Memory B cell (primary cell): ENCODE measurements at regions not wholly inside any gene's neighbourhood (a gene's known extent, or its start where the extent isn't known, plus 50 kb on each side); places are given as distances from the start of the nearest gene placed in this dataset.
"Not testable (repeated sequence)": the region's sequence is repeated elsewhere in the genome, so short reads cannot be mapped to it uniquely, and the experiment has no call there.

Source experiments
- ATAC-seq: fragments of 150-1000 bp; cut with Tn5 transposase; 2 replicates; pipeline ENCODE4 v1.10.0; 2021; ENCODE audit warnings: low read depth, mild to moderate bottlenecking, moderate library complexity
- DNase-seq, 2 donors: peaks; one replicate each; pipeline ENCODE4 v3.0.0; 2022; ENCODE audit warnings: low spot score in 2 of 2
- H3K27ac Mint-ChIP-seq: one replicate; pipeline ENCODE4 v1.8.0; 2022; ENCODE audit warnings: mild to moderate bottlenecking, moderate library complexity, mixed read lengths
- H3K27me3 Mint-ChIP-seq: one replicate; pipeline ENCODE4 v1.8.0; 2022; ENCODE audit warnings: mixed read lengths
- H3K36me3 Mint-ChIP-seq: one replicate; pipeline ENCODE4 v1.8.0; 2022; ENCODE audit warnings: mild to moderate bottlenecking, mixed read lengths
- H3K4me1 Mint-ChIP-seq: one replicate; pipeline ENCODE4 v1.8.0; 2022; ENCODE audit warnings: mixed read lengths
- H3K4me3 Mint-ChIP-seq: one replicate; pipeline ENCODE4 v1.8.0; 2022; ENCODE audit warnings: mild to moderate bottlenecking, moderate library complexity, mixed read lengths
- H3K9me3 Mint-ChIP-seq: one replicate; pipeline ENCODE4 v1.8.0; 2022; ENCODE audit warnings: mixed read lengths

DNA sequence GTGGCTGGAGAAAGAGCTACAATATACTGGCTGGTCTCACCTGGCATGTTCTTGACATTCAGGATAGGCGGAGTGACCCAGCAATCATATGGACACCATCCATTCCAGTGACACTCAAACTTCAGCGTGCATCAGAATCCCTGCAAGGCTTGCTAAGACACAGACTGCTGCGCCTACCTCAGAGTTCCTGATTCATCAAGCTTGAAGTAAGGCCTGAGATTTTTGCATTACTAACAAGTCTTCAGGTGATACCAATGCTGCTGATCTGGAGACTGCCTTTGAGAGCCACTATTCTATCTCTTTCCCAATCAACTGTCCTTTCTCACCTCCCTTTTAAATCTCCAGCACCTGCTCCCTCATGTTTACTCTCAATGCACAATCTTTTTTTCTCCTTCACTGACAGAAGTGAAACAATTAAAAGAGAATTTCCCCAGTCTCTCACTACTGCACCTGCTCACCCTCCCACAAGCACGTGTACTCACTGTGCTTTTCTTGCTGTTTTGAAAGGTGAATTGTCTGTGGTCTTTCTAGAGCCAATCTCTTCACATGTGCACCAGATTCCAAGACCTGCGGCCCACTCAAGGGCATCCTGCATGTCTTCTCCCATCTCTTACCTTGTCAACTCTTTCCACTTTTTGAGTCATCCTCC is 519.2 kb downstream of the TTLL7 start:
- H3K27me3 Mint-ChIP-seq, DNase-seq, H3K36me3 Mint-ChIP-seq, H3K9me3 Mint-ChIP-seq: not testable (repeated sequence)
- peaks cover 13% of the 10 kb centered on the region for H3K4me1 Mint-ChIP-seq
- H3K4me3 Mint-ChIP-seq: peak overlapping the region; percentile 42
- peak; percentile 85 for ATAC-seq
- peak overlapping the region; percentile 83 for H3K27ac Mint-ChIP-seq

- not testable (repeated sequence) for H3K9me3 Mint-ChIP-seq, H3K4me3 Mint-ChIP-seq, H3K36me3 Mint-ChIP-seq, ATAC-seq, DNase-seq, H3K27ac Mint-ChIP-seq, H3K27me3 Mint-ChIP-seq
- peaks cover 13% of the 10 kb centered on the region for H3K4me1 Mint-ChIP-seq
Measured at GRCh38 chr1:83478127-83478526, 520.8 kb downstream of the TTLL7 start.

DNA sequence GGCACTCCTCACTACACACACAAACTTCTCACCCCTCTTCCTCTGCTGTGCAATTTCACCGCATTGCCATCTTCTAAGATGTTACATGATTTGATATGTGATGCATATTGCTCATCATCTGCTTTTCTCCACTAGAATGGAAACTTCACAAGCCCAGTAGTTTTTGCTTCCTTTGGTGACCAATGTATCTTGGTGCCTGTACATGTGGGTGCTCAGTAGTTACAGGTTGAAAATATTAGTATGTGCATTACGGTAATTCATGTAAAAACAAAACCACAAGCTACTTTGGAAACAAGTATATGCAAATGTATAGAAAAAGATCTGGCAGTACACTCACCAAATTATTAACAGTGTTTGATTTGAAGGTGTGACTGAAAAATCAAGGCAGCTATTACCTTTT is 522.4 kb downstream of the TTLL7 start:
- H3K9me3 Mint-ChIP-seq, H3K27ac Mint-ChIP-seq, DNase-seq, ATAC-seq, H3K4me3 Mint-ChIP-seq, H3K27me3 Mint-ChIP-seq, H3K36me3 Mint-ChIP-seq: not testable (repeated sequence)
- peaks cover 13% of the 10 kb centered on the region for H3K4me1 Mint-ChIP-seq

GRCh38 chr1:83474946-83475345 is 524.0 kb downstream of the TTLL7 start:
- not testable (repeated sequence) for ATAC-seq

DNA sequence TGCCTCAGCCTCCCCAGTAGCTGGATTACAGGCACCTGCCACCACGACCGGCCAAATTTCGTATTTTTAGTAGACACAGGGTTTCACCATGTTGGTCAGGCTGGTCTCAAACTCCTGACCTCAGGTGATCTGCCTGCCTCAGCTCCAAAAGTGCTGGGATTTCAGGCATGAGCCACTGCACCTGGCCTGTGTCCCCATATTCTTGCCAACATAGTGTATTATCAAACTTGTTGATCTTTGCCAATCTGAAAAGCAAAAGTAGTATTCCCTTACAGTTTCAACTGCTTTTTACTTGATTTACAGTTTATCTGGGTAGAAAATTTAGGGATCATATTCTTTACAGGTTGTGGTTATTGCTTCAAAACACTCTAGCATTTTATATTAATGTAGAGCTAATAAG is 524.9 kb downstream of the TTLL7 start:
- not testable (repeated sequence) for H3K36me3 Mint-ChIP-seq, H3K4me3 Mint-ChIP-seq, H3K4me1 Mint-ChIP-seq, H3K27me3 Mint-ChIP-seq, H3K9me3 Mint-ChIP-seq, DNase-seq, H3K27ac Mint-ChIP-seq, ATAC-seq

More at GRCh38 chr1:83474946-83475345, 524.0 kb downstream of the TTLL7 start:
- not testable (repeated sequence) for H3K36me3 Mint-ChIP-seq, H3K4me3 Mint-ChIP-seq, H3K27me3 Mint-ChIP-seq, DNase-seq, H3K9me3 Mint-ChIP-seq, H3K27ac Mint-ChIP-seq, H3K4me1 Mint-ChIP-seq

DNA sequence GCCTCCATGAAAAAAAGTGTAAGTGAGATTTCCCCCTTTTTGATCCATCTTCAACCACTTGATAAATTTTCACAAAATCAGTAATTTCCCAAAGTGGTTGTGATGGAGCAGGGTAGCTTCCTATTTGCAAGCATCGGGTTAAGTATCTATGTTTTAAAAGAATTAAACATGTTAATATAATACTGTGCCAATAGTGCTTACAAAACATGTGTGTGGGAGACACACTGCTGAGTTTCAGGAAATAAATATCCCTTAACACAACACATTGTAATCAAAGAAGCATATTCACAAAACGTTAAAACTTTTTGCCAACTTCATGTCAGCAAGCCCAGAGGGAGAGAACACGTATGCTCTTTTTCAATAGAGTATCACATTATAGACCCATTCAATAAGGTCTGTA is 526.9 kb downstream of the TTLL7 start:
- H3K4me1 Mint-ChIP-seq, H3K27ac Mint-ChIP-seq, H3K27me3 Mint-ChIP-seq, DNase-seq, H3K9me3 Mint-ChIP-seq, ATAC-seq, H3K36me3 Mint-ChIP-seq, H3K4me3 Mint-ChIP-seq: not testable (repeated sequence)

DNA sequence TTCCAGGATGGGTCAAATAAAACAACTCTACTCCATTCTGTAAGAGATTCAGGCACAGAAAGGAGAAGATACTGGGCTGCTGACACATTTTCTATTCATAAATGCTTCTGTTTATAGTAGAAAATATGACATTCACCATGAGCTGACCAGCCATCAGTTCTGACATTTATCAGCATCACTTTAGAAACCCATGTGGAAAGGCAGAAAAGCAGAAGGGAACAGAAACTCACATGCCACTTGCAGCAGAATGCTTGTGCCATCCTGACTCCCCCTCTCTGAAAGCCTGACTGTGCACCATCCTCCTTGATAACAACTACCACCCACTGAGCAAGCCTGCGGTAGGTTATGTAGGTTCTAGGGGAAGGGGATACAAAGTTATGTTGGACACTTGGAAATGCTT is 527.7 kb downstream of the TTLL7 start:
- H3K27me3 Mint-ChIP-seq, H3K4me1 Mint-ChIP-seq, DNase-seq, H3K9me3 Mint-ChIP-seq, H3K36me3 Mint-ChIP-seq, H3K27ac Mint-ChIP-seq, H3K4me3 Mint-ChIP-seq: not testable (repeated sequence)
- peak; percentile 38 for ATAC-seq

- not testable (repeated sequence) for H3K4me3 Mint-ChIP-seq, ATAC-seq, DNase-seq, H3K27me3 Mint-ChIP-seq, H3K4me1 Mint-ChIP-seq, H3K9me3 Mint-ChIP-seq, H3K27ac Mint-ChIP-seq, H3K36me3 Mint-ChIP-seq
Measured at GRCh38 chr1:83468336-83468735, 530.6 kb downstream of the TTLL7 start.

GRCh38 chr1:83457735-83458248 is 541.1 kb downstream of the TTLL7 start:
- not testable (repeated sequence) for ATAC-seq, H3K27ac Mint-ChIP-seq, H3K4me1 Mint-ChIP-seq, H3K4me3 Mint-ChIP-seq, DNase-seq, H3K27me3 Mint-ChIP-seq, H3K9me3 Mint-ChIP-seq, H3K36me3 Mint-ChIP-seq

GRCh38 chr1:83457281-83457680 is 541.7 kb downstream of the TTLL7 start:
- not testable (repeated sequence) for ATAC-seq, H3K27me3 Mint-ChIP-seq, H3K27ac Mint-ChIP-seq, H3K4me1 Mint-ChIP-seq, H3K4me3 Mint-ChIP-seq, H3K9me3 Mint-ChIP-seq, DNase-seq, H3K36me3 Mint-ChIP-seq

DNA sequence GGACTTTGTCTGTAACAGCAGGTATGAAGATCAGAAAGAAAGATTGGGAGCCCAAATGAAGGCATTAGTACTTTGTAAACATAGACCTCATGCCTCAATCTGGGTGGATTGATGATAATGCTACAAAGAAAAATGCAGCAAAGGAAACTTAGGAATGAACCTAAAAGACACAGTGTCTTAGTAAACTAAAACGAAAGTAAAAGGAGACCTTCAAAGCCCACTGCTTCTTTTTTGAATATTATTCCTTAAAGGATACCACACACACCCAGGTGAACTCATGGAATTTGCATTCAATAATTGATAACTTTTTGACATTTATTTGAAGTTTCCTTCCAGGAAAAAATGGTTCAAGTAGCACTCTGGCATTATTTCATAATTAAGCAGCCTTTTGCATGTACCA is 543.2 kb downstream of the TTLL7 start:
- peak overlapping the region; percentile 34 for H3K4me3 Mint-ChIP-seq
- not testable (repeated sequence) for H3K4me1 Mint-ChIP-seq, DNase-seq, H3K27ac Mint-ChIP-seq, ATAC-seq, H3K36me3 Mint-ChIP-seq, H3K27me3 Mint-ChIP-seq, H3K9me3 Mint-ChIP-seq

DNA sequence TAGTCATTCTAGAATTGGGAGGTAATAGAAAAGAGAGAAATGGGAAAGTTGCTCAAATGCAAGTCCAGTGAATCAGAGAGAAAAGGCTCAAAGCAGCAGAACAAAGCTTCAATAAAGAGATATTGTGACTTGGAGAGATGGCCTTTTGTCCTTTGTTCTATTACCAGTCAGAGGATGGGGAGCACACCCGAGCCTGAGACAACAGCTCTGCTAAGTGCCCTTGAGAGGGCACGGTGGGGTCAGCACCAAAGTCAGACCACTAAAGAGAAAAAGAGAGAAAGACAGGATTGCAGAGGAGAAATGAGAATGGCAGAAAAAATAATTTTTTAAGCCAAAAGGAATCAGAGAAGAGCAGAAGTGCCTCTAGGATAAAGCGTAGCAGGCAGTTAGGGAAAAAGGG is 553.1 kb downstream of the TTLL7 start:
- H3K4me1 Mint-ChIP-seq, H3K27me3 Mint-ChIP-seq, H3K4me3 Mint-ChIP-seq, H3K9me3 Mint-ChIP-seq, H3K27ac Mint-ChIP-seq, DNase-seq, H3K36me3 Mint-ChIP-seq, ATAC-seq: not testable (repeated sequence)

GRCh38 chr1:83442412-83442811 is 556.5 kb downstream of the TTLL7 start:
- H3K9me3 Mint-ChIP-seq, H3K36me3 Mint-ChIP-seq, H3K27me3 Mint-ChIP-seq, H3K4me1 Mint-ChIP-seq, H3K27ac Mint-ChIP-seq, H3K4me3 Mint-ChIP-seq, DNase-seq, ATAC-seq: not testable (repeated sequence)

GRCh38 chr1:83440586-83440985 is 558.3 kb downstream of the TTLL7 start:
- not testable (repeated sequence) for H3K27me3 Mint-ChIP-seq, DNase-seq, ATAC-seq, H3K27ac Mint-ChIP-seq, H3K9me3 Mint-ChIP-seq, H3K36me3 Mint-ChIP-seq, H3K4me1 Mint-ChIP-seq, H3K4me3 Mint-ChIP-seq

DNA sequence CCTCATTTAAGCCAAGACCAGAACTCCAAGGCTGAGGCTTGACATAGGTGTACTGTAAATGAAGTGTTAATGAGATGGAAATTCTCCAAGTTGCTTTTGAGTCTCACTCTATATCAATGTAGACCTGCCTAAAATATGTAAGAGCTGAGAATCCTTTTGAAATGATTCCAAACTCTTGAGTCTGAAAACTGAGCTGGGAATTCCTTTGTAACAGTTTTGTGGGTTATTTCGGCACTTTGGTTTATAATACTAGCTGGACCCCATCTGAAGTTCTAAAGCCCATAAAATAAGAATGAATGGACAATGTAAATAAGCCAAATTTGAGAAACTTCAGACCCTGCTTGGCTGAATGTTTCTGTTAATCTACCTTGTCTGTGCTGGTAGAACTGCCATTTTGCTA is 558.9 kb downstream of the TTLL7 start:
- not testable (repeated sequence) for H3K9me3 Mint-ChIP-seq, DNase-seq, H3K4me3 Mint-ChIP-seq, H3K36me3 Mint-ChIP-seq, H3K27me3 Mint-ChIP-seq, H3K4me1 Mint-ChIP-seq, ATAC-seq, H3K27ac Mint-ChIP-seq
